Renal pelvis (tissue), 1 donor: ENCODE measurements at regions not wholly inside any gene's neighbourhood (a gene's known extent, or its start where the extent isn't known, plus 50 kb on each side); places are given as distances from the start of the nearest gene placed in this dataset.
"Not testable (repeated sequence)": the region's sequence is repeated elsewhere in the genome, so short reads cannot be mapped to it uniquely, and the experiment has no call there.

ENCODE experiments used
- DNase-seq: peaks from one replicate; pipeline ENCODE4 v3.0.0-alpha.2; 2013

DNA sequence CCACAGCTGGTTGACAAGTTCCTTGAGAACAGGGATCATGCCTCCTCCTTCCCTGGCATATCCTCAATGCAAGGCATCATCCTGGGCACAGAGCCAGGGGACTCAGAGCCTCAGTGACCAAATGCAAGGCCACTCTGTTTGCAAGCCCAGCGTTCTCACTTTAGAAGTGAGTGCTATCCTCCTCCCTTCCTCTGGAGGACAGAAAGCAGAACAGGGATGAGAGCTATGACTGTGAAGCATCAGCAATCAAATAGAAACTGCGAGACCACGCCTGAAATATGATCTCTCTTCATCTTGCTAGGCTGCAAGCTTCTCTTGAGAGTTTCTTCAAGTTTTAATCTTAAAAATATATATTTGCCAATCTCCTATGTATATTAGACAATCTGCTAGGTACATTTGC lies 119.8 kb downstream of the LRATD1 start:
- no peak for DNase-seq

DNA sequence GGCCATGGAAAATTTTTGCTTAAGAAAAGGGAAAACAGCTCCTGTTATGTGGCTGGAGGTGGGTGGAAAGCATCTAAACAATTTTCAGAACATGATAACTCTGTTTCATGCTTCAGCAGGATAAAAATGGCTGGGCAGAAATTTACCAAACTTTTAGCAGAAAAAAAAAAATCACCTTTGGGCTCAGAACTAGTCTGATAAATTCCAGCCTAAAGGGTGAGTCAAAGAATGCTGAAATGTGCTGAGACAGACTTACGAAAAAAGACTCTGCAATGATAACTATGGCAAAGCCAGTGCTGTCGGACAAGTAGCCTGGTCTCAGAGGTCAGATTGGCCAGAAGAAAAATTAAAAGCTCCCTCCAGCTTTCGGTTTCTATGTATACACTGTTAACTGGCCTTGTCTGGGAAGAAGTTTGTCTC lies 123.6 kb downstream of the LRATD1 start:
- DNase-seq: no peak

DNA sequence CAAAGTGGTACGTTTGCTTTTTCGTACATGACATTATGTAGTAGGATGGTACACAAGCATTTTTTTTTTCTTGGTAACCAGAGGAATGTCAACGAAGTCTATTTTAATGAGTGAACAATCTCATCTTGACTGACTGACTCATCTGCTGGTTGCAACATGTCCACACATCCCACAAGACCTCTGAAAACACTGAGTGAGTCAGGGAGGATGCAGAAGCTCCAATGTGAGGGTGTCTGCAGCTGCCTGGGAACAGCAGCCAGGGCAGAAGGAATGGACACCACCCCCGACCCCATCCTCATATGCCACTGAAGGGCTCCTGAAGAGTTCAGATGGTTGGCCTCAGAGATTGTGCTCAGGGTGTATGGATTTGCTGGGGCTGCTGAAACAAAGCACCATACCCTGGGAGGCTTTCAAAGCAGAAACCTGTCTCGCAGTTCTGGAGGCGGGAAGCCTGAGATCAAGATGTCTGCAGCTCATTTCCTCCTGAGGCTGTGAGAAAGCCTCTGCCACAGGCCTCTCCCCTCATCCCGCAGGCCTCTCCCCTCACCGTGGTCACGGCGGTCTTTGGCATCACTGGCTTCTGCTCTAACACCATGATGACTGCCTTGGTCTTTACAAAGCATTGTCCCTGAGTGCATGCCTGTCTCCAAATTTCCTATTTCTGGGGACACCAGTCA lies 124.6 kb downstream of the LRATD1 start:
- DNase-seq: no peak

DNA sequence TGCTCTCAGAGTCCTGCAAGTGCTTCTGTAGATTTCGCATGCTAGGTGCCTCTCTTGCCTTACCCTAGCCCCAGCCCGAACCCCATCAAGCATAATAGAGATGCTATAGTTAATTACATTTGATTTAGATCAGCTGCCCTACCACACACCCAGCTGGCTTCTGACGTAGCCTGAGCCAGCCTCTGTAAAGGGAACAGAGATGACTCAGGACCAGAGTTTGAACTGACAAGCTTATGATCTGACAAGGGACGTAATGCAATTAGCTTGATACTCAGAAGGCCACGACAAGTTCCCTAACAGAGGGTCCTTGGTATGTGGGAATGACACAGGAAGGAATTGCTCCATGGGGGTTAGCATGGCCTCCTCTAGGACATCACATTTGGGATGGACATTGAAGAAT lies 126.6 kb downstream of the LRATD1 start:
- DNase-seq: no peak

DNA sequence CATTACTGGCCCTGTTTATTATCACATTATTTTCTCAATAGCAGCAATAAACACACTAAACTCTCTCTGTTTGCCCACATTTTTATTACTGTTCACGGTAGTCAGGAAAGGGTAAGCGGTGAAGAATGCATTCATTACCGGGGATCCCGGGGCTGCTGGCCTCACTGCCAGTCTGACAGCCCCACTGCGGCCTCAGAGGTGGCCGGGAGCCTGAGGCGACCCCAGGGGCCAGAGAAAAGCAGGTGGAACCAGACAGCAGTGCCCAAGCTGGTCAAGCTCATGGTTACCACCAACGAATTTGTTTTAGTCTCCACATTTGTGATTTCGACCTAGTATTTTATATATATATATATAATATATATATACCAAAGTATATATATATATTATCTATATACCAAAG lies 127.7 kb downstream of the LRATD1 start:
- no peak for DNase-seq

DNA sequence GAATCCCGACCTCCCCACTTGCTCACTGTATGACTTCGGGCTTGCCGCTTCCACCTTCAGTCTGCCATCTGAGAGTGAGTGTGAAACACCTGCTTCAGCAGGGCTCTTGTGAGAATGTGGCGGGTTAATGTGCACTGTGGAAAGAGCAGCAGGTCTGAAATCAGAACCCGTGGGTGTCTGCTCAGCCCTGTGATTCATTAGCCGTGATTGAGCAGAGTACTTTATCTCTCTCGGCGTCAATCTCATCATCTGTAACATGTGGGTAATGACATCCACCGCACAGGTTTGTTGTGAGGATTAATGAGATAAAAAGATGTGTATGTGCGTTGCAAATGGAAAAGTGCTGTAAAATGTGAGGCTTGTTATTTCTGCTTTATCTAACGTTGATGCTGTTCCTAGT lies 128.6 kb downstream of the LRATD1 start:
- DNase-seq: no peak

DNA sequence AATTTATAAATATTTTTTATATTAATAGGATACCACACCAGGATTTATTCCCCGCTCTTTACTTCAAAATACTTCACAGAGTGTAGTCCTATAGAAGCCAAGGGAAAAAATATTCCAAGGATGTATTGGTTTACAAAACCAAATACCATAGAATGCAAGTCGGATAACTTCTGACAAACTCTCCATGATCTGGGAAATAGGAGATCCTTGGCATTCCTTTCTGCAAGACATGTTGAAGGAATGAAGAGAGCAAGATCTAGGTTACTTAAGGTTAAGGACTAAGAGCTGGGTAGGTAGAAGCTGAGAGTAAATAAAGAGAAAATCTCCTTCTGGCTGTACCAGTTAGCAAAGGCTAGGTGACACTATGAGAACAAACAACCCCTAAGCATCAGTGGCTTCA lies 141.2 kb downstream of the LRATD1 start:
- no peak for DNase-seq

DNA sequence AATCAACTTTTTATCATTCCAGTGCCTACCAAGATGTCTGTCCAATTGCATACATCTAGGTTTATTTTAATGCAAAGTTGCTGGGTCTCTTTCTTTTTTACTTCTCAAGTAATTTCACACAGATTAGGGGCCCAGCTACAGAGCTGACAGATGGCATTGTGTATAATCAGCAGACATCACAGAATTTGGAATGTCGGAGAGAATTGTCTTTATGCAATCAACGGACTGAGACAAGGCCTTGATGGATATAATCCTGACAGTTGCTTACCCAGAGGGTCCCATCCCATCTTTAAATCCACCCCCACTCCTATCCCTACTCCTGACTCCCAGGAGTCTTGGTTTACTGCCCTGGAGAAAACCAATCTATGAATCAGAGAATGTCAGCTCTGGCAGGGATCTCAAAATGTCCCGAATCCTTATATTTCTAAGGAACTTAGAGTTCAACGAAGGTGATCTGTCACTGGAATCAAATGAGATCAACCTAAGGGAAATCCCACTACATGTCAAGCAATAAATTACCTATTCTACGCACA lies 142.0 kb downstream of the LRATD1 start:
- DNase-seq: no peak

DNA sequence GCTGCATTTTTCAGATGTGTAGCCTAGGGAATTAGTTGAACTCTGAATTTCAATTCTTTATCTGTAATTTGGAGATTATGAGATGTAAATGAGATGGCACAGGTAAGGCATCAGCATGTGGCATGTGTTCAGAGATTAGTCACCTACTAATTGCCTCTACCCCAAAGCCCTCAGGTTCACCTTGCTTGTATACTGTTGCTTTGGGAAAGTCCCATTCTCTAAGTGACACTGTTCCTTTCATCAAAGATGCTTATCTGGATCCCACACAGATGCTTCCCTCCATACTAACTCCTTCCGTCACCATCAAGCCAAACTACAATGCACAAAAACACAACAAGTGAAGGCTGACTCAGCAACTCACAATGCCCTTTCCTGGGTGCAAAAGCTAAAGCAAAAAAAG lies 143.7 kb downstream of the LRATD1 start:
- no peak for DNase-seq

DNA sequence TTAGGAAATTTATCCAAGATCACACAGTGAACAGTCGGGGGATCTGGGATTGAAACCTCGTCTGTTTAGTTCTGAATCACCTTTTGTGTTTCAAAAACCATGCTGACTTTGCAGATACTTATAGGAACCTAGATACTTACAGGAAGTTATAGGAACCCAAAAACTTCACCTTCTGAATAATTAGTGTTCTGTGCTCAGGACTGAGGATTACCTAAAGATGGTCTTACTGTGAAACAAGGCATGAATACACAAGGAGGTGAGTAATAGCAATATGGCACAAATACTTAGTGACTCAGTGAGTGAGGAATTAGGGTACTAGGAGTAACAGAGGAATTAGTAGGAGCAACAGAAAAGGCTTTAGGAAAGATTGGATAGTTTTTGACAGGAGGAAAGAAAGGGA lies 145.5 kb downstream of the LRATD1 start:
- no peak for DNase-seq

DNA sequence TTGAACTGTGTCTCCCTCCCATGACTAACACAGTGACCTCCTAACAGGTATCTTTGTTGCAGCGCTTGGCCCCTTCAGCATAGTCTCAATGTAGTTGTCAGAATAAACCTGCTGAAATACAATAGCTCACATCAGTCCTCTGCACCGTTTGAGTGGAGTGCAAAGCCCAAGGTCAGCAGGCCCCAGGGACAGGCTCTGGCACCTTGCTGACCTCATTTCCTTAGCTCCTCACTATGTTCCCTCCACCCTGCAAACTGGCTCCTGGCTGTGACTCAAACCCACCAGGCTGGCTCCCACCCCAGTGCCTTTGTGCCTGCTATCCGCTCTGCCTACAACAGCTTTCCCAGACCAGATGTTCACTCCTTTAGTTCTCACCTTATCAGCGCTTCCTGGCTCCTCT lies 146.7 kb downstream of the LRATD1 start:
- no peak for DNase-seq

DNA sequence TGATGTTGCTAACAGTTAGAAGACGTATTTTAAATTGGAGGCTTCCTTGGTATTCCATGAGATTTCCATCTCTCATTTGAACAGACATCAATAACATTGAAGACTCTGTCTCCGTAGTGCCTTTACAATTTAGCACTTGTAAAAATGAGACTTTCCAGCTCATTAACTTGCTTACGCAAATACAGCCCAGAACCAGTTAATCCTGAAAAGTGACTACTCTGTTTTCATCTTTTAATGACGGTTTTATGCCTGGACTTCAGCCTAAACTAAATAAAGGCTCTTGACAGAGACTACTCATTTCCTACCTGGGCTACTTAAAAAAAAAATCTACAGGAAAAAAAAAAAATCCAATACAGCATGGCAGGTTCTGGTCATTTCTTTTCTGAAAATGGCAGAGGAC lies 148.6 kb downstream of the LRATD1 start:
- no peak for DNase-seq

DNA sequence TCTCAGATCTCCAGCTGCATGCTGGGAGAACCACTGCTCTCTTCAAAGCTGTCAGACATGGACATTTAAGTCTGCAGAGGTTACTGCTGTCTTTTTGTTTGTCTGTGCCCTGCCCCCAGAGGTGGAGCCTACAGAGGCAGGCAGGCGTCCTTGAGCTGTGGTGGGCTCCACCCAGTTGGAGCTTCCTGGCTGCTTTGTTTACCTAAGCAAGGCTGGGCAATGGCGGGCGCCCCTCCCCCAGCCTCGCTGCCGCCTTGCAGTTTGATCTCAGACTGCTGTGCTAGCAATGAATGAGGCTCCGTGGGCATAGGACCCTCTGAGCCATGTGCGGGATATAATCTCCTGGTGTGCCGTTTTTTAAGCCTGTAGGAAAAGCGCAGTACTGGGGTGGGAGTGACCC lies 156.3 kb downstream of the LRATD1 start:
- not testable (repeated sequence) for DNase-seq

DNA sequence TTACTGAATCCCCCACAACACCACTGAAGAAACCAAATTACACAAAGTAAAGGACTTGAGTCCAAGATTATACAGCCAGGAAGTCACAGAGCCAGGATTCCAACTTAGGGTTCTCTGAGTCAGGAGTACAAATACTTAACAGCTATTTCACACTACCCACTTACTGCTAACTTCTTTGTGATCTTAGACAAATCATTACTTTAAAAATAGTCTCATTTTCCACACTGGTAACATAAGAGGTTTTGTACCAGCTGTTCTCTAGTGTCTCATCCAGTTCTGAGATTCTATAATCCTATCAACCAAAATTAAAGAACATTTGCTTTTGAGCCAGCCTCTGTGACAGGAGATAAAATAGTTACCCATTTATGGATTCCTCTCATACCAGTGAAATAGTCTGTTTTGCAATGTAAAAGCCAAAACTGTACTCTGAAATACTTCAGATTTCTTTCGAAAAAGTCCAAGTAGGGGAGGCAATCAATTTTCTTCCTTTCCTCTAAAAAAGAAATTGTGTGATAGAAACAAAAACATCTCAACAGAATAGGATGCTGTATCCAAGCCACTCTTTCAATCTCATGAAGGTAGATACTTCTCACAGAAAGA lies 157.6 kb downstream of the LRATD1 start:
- no peak for DNase-seq

DNA sequence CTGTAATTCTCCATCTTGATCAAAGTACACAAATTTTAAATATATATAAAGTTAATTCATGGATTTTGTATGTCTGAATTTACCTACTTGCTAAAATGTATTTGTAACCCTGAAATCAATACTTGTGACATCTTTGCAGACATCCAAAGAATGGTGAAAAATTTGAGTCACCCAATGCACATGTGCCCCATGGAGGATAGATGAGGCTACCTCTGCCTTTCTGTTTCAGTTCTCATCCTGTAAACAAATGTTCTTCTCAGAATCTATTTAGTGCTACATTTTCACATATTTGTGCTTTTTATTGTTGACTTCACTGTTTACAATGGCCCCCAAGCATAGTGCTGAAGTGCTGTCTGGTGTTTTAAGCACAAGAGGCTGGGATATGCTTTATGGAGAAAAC lies 171.5 kb downstream of the LRATD1 start:
- no peak for DNase-seq

DNA sequence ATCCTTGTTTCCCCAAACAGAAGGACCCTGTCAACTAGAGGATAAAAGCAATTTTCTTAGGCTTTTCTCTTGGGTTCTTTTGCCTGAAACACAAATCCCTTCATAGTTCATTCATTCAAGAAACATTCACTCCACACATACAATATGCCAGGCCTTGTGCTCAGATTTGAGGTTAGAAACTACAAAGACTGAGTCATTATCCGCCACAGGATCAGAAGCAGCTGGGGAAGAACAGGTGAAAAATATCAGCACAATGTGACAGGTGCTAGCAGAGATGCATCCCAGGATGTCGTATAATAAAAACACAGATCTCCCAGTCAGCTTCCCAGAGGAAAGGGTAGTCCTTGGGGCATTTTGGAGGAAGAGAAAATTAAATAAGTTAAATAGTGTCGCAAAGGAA lies 172.4 kb downstream of the LRATD1 start:
- DNase-seq: no peak

DNA sequence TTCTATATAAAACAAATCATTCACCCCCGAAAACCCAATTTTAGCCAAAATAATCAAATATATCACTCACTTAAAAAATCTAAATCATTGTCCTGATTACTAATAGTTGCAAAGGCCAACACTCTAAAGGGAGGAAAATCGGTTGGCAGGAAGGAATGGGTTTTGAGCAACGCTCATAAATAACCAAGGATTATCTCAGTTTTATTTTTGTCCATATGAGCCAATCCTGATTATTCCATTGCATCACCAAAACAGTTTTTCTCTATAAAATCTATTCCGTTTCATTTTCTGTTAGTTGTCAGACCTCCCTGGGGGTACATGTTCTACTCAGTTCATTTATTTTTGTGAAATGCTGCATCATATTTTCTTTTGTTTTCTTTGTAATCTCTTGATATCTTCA lies 174.1 kb downstream of the LRATD1 start:
- DNase-seq: no peak

DNA sequence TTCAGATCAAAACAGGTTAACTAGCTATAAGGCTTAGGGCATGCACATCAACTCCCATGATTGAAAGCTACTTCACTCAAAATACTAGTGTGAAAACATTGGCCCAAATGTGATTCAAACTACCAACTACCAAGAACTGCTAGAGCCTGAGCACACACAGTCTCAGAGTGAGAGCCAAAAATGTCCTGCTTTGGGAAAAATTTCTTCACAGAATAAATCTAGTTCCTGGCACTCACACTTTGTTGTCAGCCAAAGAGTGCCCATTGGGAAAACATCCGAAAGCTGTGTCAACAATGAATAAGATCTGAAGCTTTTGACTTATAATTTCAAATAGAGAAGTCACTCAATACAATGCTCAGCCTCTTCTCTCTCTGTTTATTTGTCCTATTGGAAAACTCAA lies 182.7 kb downstream of the LRATD1 start:
- DNase-seq: no peak

DNA sequence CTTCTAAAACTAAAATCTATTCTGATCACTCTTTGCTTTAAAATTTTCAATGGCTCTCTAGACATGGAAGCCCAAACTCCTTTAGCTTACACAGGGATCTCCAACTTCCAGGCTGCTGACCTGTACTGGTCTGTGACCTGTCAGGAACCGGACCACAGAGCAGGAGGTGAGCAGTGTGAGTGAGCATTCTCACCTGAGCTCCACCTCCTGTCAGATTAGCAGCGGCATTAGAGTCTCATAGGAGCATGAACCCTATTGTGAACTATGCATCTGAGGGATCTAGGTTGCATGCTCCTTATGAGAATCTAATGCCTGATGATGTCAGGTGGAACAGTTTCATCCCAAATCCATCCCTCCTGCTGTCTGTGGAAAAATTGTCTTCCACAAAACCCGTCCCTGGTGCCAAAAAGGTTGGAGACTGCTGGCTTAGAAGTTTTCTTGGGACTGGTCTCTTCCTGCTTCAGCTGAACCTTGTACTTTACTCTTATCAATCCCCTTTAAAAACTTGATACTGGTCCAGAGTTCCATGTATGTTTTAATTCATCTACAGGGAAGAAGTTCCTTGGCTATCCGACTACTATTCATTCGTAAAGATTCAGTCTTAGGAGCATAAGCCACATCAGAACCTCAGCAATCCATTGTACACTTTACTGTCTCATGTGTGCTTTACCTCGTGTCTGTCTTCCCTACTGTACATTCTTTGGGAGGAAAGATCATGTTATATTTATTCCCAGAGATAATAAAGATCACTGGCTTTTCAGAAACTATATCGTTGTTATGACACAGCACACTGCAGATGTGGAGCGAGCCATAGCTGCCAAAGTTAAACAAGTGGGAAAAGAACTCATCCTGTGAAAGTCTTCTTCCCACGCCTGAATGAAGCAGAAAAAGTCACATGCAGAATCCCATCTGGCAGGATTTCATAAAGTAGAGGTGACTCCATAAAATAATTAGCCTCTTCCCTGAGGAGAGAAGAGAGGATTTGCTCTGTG lies 183.8 kb downstream of the LRATD1 start:
- no peak for DNase-seq

DNA sequence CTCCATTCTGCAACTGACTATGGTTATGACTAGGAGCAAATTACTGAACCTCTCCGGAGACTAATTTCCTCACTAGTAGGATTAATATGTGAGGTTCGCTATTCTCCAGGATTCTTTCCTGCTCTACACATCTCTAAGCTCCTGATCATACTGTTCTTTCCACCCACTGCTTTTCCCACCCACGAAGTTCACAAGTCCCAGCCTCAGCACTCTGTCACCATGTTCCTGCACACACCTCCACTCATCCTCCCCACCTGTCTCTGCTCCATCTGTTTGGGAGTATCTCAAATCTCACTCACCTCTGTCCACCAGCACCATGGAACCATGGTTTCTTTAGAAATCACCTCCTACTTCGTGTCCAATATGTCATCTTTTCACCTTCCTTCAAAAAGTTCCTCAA lies 185.3 kb downstream of the LRATD1 start:
- DNase-seq: no peak

DNA sequence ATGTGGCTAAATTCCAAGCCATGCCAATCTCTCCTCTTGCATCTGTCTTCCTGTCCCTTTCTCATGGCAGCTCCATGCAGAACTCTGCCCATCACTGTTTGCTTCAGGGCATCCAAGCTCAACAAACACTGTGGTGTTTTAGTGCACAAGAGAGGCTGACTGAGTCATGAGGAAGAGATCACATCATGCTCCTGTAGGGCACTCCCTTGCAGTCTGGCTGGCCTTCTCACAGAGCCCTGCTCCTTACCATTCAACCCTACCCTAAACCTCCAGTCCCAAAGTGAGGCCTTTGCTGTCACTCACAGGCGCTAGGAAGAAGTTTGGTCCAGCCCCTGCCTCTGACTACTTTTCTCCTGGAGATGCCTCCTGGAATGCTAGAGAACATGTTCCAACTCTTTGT lies 194.0 kb downstream of the LRATD1 start:
- DNase-seq: no peak

DNA sequence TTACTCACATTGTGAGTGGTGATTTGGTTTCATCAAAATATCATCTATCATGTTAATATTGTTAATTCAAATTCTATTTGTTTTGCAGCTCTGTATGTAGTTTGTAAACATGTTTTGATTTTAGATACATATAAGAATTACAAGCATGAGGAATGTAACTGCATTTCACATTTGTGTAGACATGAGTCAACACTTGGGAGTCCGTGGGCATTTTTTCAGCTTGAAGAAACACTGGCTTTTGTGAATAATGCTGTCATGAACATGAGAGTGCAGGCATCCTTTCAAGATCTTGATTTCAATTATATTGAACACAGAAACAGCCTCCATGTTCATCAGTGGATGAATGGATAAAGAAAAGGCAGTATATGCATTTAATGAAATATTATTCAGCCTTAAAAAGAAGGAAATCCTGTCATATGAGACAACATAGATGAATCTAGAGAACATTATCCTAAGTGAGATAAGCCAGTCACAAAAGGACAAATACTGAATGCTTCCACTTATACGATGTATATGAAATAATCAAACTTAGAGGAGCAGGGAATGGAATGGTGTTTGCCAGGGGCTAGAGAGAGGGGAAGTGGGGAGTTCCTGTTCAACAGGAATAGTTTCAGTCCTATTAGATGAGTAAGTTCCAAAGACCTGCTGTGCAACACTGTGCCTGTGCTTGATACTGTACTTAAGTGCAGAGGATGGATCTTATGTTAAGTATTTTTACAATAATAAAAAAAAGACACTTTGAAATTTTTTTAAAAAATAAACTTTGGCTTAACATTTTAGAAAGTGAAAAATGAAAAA lies 194.9 kb downstream of the LRATD1 start:
- DNase-seq: no peak
